GM23248 (cell line): ENCODE measurements at regions not wholly inside any gene's neighbourhood (a gene's known extent, or its start where the extent isn't known, plus 50 kb on each side); places are given as distances from the start of the nearest gene placed in this dataset.
"Not testable (repeated sequence)": the region's sequence is repeated elsewhere in the genome, so short reads cannot be mapped to it uniquely, and the experiment has no call there.

Source experiments
- DNase-seq: peaks from one replicate; pipeline ENCODE4 v3.0.0-alpha.2; 2015
- H2AFZ ChIP-seq: fragments of 200-600 bp; sonication (generic); 2 replicates; pipeline ENCODE4 v1.6.1; 2016; ENCODE audit warnings: antibody characterized with exemption
- H3F3A ChIP-seq: fragments of 200-600 bp; sonication (generic); 2 replicates; pipeline ENCODE4 v1.6.1; 2016; ENCODE audit warnings: mild to moderate bottlenecking, antibody characterized with exemption, mixed run types; ENCODE audit not compliant: insufficient read depth
- H3K27ac ChIP-seq: fragments of 200-600 bp; sonication (generic); 2 replicates; pipeline ENCODE4 v1.5.1; 2016; ENCODE audit warnings: mild to moderate bottlenecking
- H3K27me3 ChIP-seq: fragments of 200-600 bp; sonication (generic); replicated peaks from 2 replicates; pipeline ENCODE4 v1.6.1; 2016; ENCODE audit warnings: mild to moderate bottlenecking; ENCODE audit not compliant: insufficient read depth
- H3K36me3 ChIP-seq: fragments of 200-600 bp; sonication (generic); 2 replicates; pipeline ENCODE4 v1.6.1; 2016; ENCODE audit warnings: low read depth, mild to moderate bottlenecking
- H3K4me1 ChIP-seq: fragments of 200-600 bp; sonication (generic); 2 replicates; pipeline ENCODE4 v1.6.1; 2016; ENCODE audit warnings: mild to moderate bottlenecking; ENCODE audit not compliant: insufficient read depth
- H3K4me2 ChIP-seq: fragments of 200-600 bp; sonication (generic); one replicate; pipeline ENCODE4 v1.6.1; 2016; ENCODE audit warnings: mild to moderate bottlenecking; ENCODE audit not compliant: unreplicated experiment
- H3K4me3 ChIP-seq: fragments of 200-600 bp; sonication (generic); 2 replicates; pipeline ENCODE4 v1.5.1; 2016; ENCODE audit warnings: mild to moderate bottlenecking
- H3K79me2 ChIP-seq: fragments of 200-600 bp; sonication (generic); 2 replicates; pipeline ENCODE4 v1.6.1; 2016; ENCODE audit warnings: mild to moderate bottlenecking; ENCODE audit not compliant: insufficient read depth
- H3K9ac ChIP-seq: fragments of 200-600 bp; sonication (generic); 2 replicates; pipeline ENCODE4 v1.6.1; 2016; ENCODE audit warnings: mild to moderate bottlenecking
- H3K9me2 ChIP-seq: fragments of 200-600 bp; sonication (generic); 2 replicates; pipeline ENCODE4 v1.6.1; 2016; ENCODE audit warnings: mixed run types, mild to moderate bottlenecking, moderate library complexity; ENCODE audit not compliant: insufficient read depth
- H3K9me3 ChIP-seq: fragments of 200-600 bp; sonication (generic); one replicate; pipeline ENCODE4 v1.6.1; 2017; ENCODE audit warnings: low read depth
- H4K20me1 ChIP-seq: fragments of 200-600 bp; sonication (generic); 2 replicates; pipeline ENCODE4 v1.6.0; 2016; ENCODE audit not compliant: insufficient read depth
- EZH2 ChIP-seq: fragments of 200-600 bp; sonication (generic); IDR thresholded peaks from 2 replicates; pipeline ENCODE4 v1.6.1; 2018; ENCODE audit warnings: antibody characterized with exemption, mild to moderate bottlenecking; ENCODE audit not compliant: insufficient read depth, poor library complexity, severe bottlenecking
- EZH2phosphoT487 ChIP-seq: fragments of 200-600 bp; sonication (generic); IDR thresholded peaks from 2 replicates; pipeline ENCODE4 v1.6.1; 2018; ENCODE audit warnings: antibody characterized with exemption, moderate library complexity, mild to moderate bottlenecking, low read depth; ENCODE audit not compliant: insufficient read depth
- WGBS, 2 experiments: methylation state at CpG; one replicate each; pipeline ENCODE4 v1.1.6; 2015 to 2017; ENCODE audit warnings: low lambda C conversion rate in 2 of 2, low coverage in 1 of 2; ENCODE audit errors: missing lambda C conversion rate in 2 of 2; 5-methylcytosine and 5-hydroxymethylcytosine counted together
- in situ Hi-C: fragments of 300-500 bp; cut with MboI; formaldehyde crosslinking; loops from 2 replicates; pipeline ENCODE4 v1.15.0; 2020

DNA sequence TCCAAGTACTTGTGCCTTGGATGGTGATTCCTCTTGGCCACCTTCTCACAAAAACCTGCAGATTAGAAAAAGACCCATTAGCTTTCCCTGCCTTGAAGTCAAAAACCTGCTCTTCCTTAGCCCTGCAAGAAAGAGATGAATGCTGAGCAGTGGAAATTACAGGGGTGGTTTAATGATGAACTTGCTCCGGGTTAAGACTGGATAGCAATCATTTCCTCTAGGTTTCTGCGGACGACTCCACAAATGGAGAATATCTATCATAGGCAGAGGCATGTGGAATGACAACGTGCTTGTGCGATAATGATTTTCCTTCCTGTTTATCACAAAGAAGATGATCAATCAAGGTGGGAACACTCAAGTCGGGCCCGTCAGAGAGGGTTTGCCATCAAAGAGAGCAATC is 201.2 kb upstream of the ERCC4 start:
- Histone ChIP-seq H3K9me3 (no peaks in the 10 kb centered on the region), H3K4me1 (no peaks in the 10 kb centered on the region), H3K36me3 (no peaks in the 10 kb centered on the region), H4K20me1 (no peaks in the 10 kb centered on the region), H2AFZ (no peak overlapping the region), H3K9me2 (no peaks in the 10 kb centered on the region), H3F3A (no peaks in the 10 kb centered on the region), H3K9ac (no peak overlapping the region), H3K79me2 (no peaks in the 10 kb centered on the region), H3K27ac (no peak overlapping the region), H3K4me2 (no peak overlapping the region), H3K4me3 (no peak overlapping the region), H3K27me3 (no peaks in the 10 kb centered on the region)
- no peak for DNase-seq
- no peak for TF ChIP-seq EZH2
- no peak for TF ChIP-seq EZH2phosphoT487
- in situ Hi-C loops, result no loop called here
- 9 to 19% methylated on average over 7 of the region's 7 CpGs for WGBS, 2 experiments

DNA sequence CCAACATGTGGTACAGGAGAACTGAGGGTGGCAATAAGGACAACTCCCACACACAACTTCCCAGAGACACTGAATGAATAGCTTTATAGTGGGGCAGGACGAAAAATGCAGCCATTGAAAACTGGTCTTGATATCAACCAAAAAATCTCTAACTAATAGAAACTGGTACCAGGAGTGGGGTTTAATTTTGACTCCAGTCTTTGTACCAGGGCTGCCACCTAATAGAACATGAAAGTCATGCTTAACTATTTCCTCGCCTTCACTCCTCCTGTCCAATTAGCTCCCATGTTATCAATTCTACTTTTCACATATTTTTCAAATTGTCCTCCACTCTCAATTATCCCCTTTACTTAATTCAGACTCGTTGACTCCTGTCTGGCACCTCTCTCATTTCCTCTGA is 192.0 kb upstream of the ERCC4 start:
- no peaks in the 10 kb centered on the region; the same call in 1 of the 2 replicates for H3K36me3 ChIP-seq
- no peak overlapping the region for H3K4me2 ChIP-seq
- no peaks in the 10 kb centered on the region for H3K9me2 ChIP-seq
- in situ Hi-C loops, result no loop called here
- no peaks in the 10 kb centered on the region for H3F3A ChIP-seq
- no peak for DNase-seq
- no peak overlapping the region for H3K4me3 ChIP-seq
- H2AFZ ChIP-seq, result no peak overlapping the region
- H3K9me3 ChIP-seq, result no peaks in the 10 kb centered on the region
- no peak for TF ChIP-seq EZH2phosphoT487
- no peak for TF ChIP-seq EZH2
- H4K20me1 ChIP-seq, result no peaks in the 10 kb centered on the region
- H3K27ac ChIP-seq, result no peak overlapping the region
- H3K27me3 ChIP-seq, result no peaks in the 10 kb centered on the region
- 4 to 6% methylated on average over 2 to 3 of the region's 3 CpGs for WGBS, 2 experiments
- H3K4me1 ChIP-seq, result no peaks in the 10 kb centered on the region
- no peaks in the 10 kb centered on the region for H3K79me2 ChIP-seq
- no peak overlapping the region for H3K9ac ChIP-seq

DNA sequence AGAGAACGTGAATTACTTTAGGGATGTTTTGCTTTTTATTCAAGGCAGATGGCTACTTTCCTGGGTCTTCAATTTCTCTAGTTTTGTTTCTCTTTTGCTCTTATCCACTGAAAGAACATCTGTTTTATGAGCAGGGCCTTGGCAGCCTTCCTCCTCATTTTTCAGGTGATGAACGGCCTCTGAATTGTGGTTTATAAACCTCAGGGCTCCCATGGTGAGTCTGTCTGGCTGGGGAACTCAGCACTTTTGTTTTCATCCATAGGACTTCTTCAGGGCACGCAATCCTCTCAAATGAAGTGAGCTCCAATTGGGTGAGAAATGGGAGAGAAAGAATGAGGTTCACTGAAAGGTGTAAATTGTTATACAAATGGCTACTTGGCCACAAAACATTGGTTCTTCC is 186.4 kb upstream of the ERCC4 start:
- no peak for DNase-seq
- Histone ChIP-seq H3K4me3 (no peak overlapping the region), H3K27ac (no peak overlapping the region), H3K9ac (no peak overlapping the region), H3K36me3 (no peaks in the 10 kb centered on the region), H4K20me1 (no peaks in the 10 kb centered on the region), H3K9me2 (no peaks in the 10 kb centered on the region), H3K9me3 (no peaks in the 10 kb centered on the region), H3K79me2 (no peaks in the 10 kb centered on the region), H3K4me2 (no peak overlapping the region), H3K4me1 (no peaks in the 10 kb centered on the region), H3F3A (no peaks in the 10 kb centered on the region), H2AFZ (no peak overlapping the region), H3K27me3 (no peaks in the 10 kb centered on the region)
- TF ChIP-seq EZH2 (no peak), EZH2phosphoT487 (no peak)
- in situ Hi-C loops, result no loop called here
- 2 to 3% methylated on average over 3 of the region's 3 CpGs for WGBS, 2 experiments

DNA sequence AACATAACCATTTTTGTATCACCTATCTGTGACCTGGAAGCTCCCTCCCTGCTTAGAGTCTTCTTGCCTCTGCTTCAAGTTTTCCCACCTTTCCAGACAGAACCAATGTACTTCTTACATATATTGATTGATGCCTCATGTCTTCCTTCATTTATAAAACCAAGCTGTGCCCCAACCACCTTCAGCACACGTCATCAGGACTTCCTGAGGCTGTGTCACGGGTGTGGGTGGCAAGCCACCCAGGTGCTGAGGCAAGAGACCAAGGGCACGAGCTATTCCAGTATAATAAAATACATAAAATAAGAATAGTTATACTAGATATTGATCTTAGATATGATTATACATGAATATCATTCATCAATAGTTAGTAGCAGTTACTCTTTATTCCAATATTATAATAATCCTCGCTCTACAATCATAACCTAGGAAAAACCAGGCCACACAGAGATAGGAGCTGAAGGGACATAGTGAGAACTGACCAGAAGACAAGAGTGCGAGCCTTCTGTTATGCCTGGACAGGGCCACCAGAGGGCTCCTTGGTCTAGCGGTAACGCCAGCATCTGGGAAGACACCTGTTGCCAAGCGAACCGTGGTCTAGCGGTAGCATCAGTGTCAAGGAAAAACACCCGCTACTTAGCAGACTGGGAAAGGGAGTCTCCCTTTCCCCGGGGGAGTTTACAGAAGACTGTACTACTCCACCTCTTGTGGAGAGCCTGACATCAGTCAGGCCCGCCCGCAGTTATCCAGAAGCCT is 180.2 kb upstream of the ERCC4 start:
- H3K4me1 ChIP-seq, H3F3A ChIP-seq, H3K36me3 ChIP-seq, H3K27ac ChIP-seq, H3K79me2 ChIP-seq, H3K9me3 ChIP-seq, in situ Hi-C loops, H3K4me2 ChIP-seq, H4K20me1 ChIP-seq, H3K9me2 ChIP-seq, H3K9ac ChIP-seq, H2AFZ ChIP-seq, H3K27me3 ChIP-seq, DNase-seq, H3K4me3 ChIP-seq: not testable (repeated sequence)
- WGBS, 2 experiments, result 45% methylated on average over 14 of the region's 14 CpGs

DNA sequence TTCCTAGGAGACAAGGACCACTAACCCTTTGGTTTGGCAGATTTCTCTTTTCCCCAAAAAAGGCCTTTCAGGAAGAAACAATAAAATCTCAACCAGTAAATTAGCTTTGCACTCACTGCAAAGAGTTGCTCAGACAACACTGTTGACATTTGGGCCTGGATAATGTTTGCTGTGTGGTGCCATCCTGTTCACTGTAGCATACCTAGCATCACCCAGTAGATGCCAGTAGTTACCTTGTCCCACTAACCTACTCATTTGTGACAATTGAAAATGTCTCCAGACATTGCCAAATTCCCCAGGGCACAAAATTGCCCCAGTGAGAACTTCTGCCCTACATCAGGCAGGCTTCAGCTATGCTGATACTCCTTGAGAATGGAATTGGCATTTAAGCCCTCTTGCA is 177.0 kb upstream of the ERCC4 start:
- Histone ChIP-seq H4K20me1 (no peaks in the 10 kb centered on the region), H3K9ac (no peak overlapping the region), H3K36me3 (no peaks in the 10 kb centered on the region), H3K79me2 (no peaks in the 10 kb centered on the region), H2AFZ (no peak overlapping the region), H3K9me3 (no peaks in the 10 kb centered on the region), H3K9me2 (no peaks in the 10 kb centered on the region), H3K4me3 (no peak overlapping the region), H3F3A (no peaks in the 10 kb centered on the region), H3K4me1 (no peaks in the 10 kb centered on the region), H3K27ac (no peak overlapping the region), H3K27me3 (no peaks in the 10 kb centered on the region), H3K4me2 (no peak overlapping the region)
- DNase-seq, result no peak
- in situ Hi-C loops, result no loop called here
- TF ChIP-seq EZH2, result no peak
- TF ChIP-seq EZH2phosphoT487, result no peak
